GM12878 (cell line): ENCODE measurements at regions not wholly inside any gene's neighbourhood (a gene's known extent, or its start where the extent isn't known, plus 50 kb on each side); places are given as distances from the start of the nearest gene placed in this dataset.

Source experiments
- ATAC-seq: fragments of 200-7000 bp; cut with Tn5 transposase; 3 replicates; pipeline ENCODE4 v1.9.1; 2020; ENCODE audit warnings: mild to moderate bottlenecking, moderate library complexity
- BruUV-seq: library from RNA; stranded (reverse); fragments of 400-500 nt; replicated peaks from 2 replicates; lab custom pipeline; 2021; lab: Mats Ljungman, UMichigan
- CTCF ChIA-PET: fragments of 300-600 bp; sonication (Branson Sonifier 250); formaldehyde crosslinking; extraction: SDS; loops from one replicate; lab custom pipeline; 2021; ENCODE audit warnings: inconsistent platforms; lab: Yijun Ruan, JAX
- POLR2A ChIA-PET: fragments of 350-600 bp; formaldehyde crosslinking; extraction: SDS; loops from one replicate; lab custom pipeline; 2021; ENCODE audit warnings: inconsistent platforms; lab: Charles Lee
- RAD21 ChIA-PET: fragments of 300-600 bp; sonication (Branson Sonifier 250); formaldehyde crosslinking; loops from one replicate; lab custom pipeline; 2023; ENCODE audit warnings: antibody characterized with exemption; ENCODE audit not compliant: unreplicated experiment; lab: Charles Lee
- SMC1A ChIA-PET: fragments of 300-600 bp; sonication (Branson Sonifier 250); formaldehyde crosslinking; loops from one replicate; lab custom pipeline; 2023; ENCODE audit not compliant: unreplicated experiment, uncharacterized antibody; lab: Charles Lee
- DNase-seq: peaks from one replicate; pipeline ENCODE4 v3.0.0-alpha.2; 2011; ENCODE audit warnings: low read depth, low spot score
- FAIRE-seq: peaks from 3 replicates; lab custom pipeline; 2011; peaks lifted over from hg19 to GRCh38; lab: Jason Lieb, UNC
- H2AFZ ChIP-seq: 2 replicates; pipeline ENCODE4 v1.6.0; 2011; ENCODE audit warnings: low read depth, low read length, control low read depth; ENCODE audit not compliant: control insufficient read depth
- H3K27ac ChIP-seq: 2 replicates; pipeline ENCODE4 v1.5.1; 2011; ENCODE audit warnings: control low read depth; ENCODE audit not compliant: control insufficient read depth, insufficient read depth
- H3K27me3 ChIP-seq, 2 experiments: replicated peaks in 1 of 2; 2 replicates each; pipeline versions ENCODE4 v1.6.0 to v1.6.1; 2011; ENCODE audit warnings: low read length in 1 of 2; ENCODE audit not compliant: control insufficient read depth in 2 of 2, insufficient read depth in 2 of 2
- H3K36me3 ChIP-seq, 2 experiments: 2 replicates each; pipeline ENCODE4 v1.5.1; 2011; ENCODE audit warnings: low read length in 1 of 2; ENCODE audit not compliant: control insufficient read depth in 2 of 2, insufficient read depth in 2 of 2
- H3K4me1 ChIP-seq: 2 replicates; pipeline ENCODE4 v1.6.1; 2011; ENCODE audit warnings: mild to moderate bottlenecking, low read length, moderate library complexity, mixed read lengths; ENCODE audit not compliant: control insufficient read depth, insufficient read depth
- H3K4me2 ChIP-seq: 2 replicates; pipeline ENCODE4 v1.6.0; 2011; ENCODE audit warnings: control low read depth; ENCODE audit not compliant: control insufficient read depth, insufficient read depth
- H3K4me3 ChIP-seq: fragments of 200-600 bp; sonication (generic); 2 replicates; pipeline ENCODE4 v1.5.1; 2016
- H3K79me2 ChIP-seq: 2 replicates; pipeline ENCODE4 v1.6.0; 2011; ENCODE audit warnings: low read length; ENCODE audit not compliant: control insufficient read depth, insufficient read depth
- H3K9ac ChIP-seq: 2 replicates; pipeline ENCODE4 v1.8.0; 2011; ENCODE audit warnings: low read length, control low read depth, mixed read lengths; ENCODE audit not compliant: control insufficient read depth, insufficient read depth
- H3K9me3 ChIP-seq: replicated peaks from 3 replicates; pipeline ENCODE4 v1.5.1; 2011; ENCODE audit warnings: mild to moderate bottlenecking, low read length; ENCODE audit not compliant: control insufficient read depth, insufficient read depth
- H4K20me1 ChIP-seq: 2 replicates; pipeline ENCODE4 v1.6.0; 2011; ENCODE audit not compliant: control insufficient read depth, insufficient read depth
- CUX1 ChIP-seq: IDR thresholded peaks from 2 replicates; pipeline ENCODE4 v1.6.1; 2012; ENCODE audit warnings: improper control_type of control experiment, low read depth, low read length; ENCODE audit not compliant: insufficient replicate concordance
- FOXK2 ChIP-seq: fragments of 450-650 bp; IDR thresholded peaks from 2 replicates; pipeline ENCODE4 v1.6.1; 2017; ENCODE audit warnings: mild to moderate bottlenecking, moderate library complexity
- SREBF1 ChIP-seq: IDR thresholded peaks from 2 replicates; pipeline ENCODE4 v1.6.1; 2012; ENCODE audit warnings: mild to moderate bottlenecking, low read length
- WGBS: methylation state at CpG from one replicate; pipeline ENCODE4 v1.1.6; 2016; ENCODE audit warnings: low lambda C conversion rate; ENCODE audit not compliant: insufficient replicate concordance, insufficient coverage; ENCODE audit errors: missing lambda C conversion rate; 5-methylcytosine and 5-hydroxymethylcytosine counted together
- in situ Hi-C: fragments of 300-500 bp; cut with MboI; formaldehyde crosslinking; loops from 9 replicates; pipeline ENCODE4 v1.14.3; 2018; ENCODE audit warnings: mixed read lengths
- intact Hi-C: fragments of 100-400 bp; cut with micrococcal nuclease; formaldehyde crosslinking; loops from one replicate; pipeline ENCODE4 v1.14.2; 2022; ENCODE audit not compliant: unreplicated experiment
- TF ChIP-seq, protein P1 (sequence below): fragments of 450-650 bp; formaldehyde crosslinking; IDR thresholded peaks from 2 replicates; pipeline ENCODE4 v1.4.0; 2020; ENCODE audit warnings: mild to moderate bottlenecking, moderate library complexity
- TF ChIP-seq, protein P2 (sequence below): IDR thresholded peaks from 2 replicates; pipeline ENCODE4 v1.6.1; 2011; ENCODE audit warnings: low read depth, low read length, improper control_type of control experiment, borderline replicate concordance

- no peak for TF ChIP-seq CUX1
- TF ChIP-seq, all 136 proteins: peak for 0
Measured at GRCh38 chr9:7659766-7660165, 139.8 kb downstream of the DMAC1 start (continued).

GRCh38 chr9:7656636-7657035 lies 142.9 kb downstream of the DMAC1 start:
- ChIA-PET RAD21 (no interaction called here), SMC1A (no interaction called here), POLR2A (no interaction called here), CTCF (interaction anchor here (2.6 kb wide), 1 partner anchor 86 kb away, joined by 15 read pairs; no protein-coding TSS in a partner anchor)
- TF ChIP-seq SREBF1, result no peak
- TF ChIP-seq, protein P1, sequence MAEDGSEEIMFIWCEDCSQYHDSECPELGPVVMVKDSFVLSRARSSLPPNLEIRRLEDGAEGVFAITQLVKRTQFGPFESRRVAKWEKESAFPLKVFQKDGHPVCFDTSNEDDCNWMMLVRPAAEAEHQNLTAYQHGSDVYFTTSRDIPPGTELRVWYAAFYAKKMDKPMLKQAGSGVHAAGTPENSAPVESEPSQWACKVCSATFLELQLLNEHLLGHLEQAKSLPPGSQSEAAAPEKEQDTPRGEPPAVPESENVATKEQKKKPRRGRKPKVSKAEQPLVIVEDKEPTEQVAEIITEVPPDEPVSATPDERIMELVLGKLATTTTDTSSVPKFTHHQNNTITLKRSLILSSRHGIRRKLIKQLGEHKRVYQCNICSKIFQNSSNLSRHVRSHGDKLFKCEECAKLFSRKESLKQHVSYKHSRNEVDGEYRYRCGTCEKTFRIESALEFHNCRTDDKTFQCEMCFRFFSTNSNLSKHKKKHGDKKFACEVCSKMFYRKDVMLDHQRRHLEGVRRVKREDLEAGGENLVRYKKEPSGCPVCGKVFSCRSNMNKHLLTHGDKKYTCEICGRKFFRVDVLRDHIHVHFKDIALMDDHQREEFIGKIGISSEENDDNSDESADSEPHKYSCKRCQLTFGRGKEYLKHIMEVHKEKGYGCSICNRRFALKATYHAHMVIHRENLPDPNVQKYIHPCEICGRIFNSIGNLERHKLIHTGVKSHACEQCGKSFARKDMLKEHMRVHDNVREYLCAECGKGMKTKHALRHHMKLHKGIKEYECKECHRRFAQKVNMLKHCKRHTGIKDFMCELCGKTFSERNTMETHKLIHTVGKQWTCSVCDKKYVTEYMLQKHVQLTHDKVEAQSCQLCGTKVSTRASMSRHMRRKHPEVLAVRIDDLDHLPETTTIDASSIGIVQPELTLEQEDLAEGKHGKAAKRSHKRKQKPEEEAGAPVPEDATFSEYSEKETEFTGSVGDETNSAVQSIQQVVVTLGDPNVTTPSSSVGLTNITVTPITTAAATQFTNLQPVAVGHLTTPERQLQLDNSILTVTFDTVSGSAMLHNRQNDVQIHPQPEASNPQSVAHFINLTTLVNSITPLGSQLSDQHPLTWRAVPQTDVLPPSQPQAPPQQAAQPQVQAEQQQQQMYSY (CRISPR knock-in tag), result no peak
- TF ChIP-seq, protein P2, sequence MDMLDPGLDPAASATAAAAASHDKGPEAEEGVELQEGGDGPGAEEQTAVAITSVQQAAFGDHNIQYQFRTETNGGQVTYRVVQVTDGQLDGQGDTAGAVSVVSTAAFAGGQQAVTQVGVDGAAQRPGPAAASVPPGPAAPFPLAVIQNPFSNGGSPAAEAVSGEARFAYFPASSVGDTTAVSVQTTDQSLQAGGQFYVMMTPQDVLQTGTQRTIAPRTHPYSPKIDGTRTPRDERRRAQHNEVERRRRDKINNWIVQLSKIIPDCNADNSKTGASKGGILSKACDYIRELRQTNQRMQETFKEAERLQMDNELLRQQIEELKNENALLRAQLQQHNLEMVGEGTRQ, result no peak
- TF ChIP-seq FOXK2, result no peak
- no peaks in the 10 kb centered on the region for H3K36me3 ChIP-seq
- no peak overlapping the region for H3K27ac ChIP-seq
- H3K4me3 ChIP-seq, result no peak overlapping the region
- no peaks in the 10 kb centered on the region for H4K20me1 ChIP-seq
- no peak overlapping the region for H3K9ac ChIP-seq
- BruUV-seq, result no TSS peak
- ATAC-seq (no peak), DNase-seq (no peak), FAIRE-seq (no peak)
- H3K27me3 ChIP-seq, result no peaks in the 10 kb centered on the region
- WGBS, result 33% methylated on average over 5 of the region's 5 CpGs
- no peaks in the 10 kb centered on the region for H3K4me1 ChIP-seq
- intact Hi-C loops, result no loop called here
- no peak overlapping the region for H3K4me2 ChIP-seq
- H3K79me2 ChIP-seq, result no peaks in the 10 kb centered on the region
- in situ Hi-C loops, result no loop called here
- no peaks in the 10 kb centered on the region for H3K9me3 ChIP-seq
- no peak overlapping the region for H2AFZ ChIP-seq
